ENCODE measurements at regions not wholly inside any gene's neighbourhood (a gene's known extent, or its start where the extent isn't known, plus 50 kb on each side); places are given as distances from the start of the nearest gene placed in this dataset.

GRCh38 chr18:72225958-72226357 is 318.2 kb downstream of the CBLN2 start:
- TF ChIP-seq CTCF (IDR thresholded peaks at IDR 0.05 in 4 of 5, conservative IDR thresholded peaks at IDR 0.05 in 1 of 5) (no peak), POLR2A (IDR thresholded peaks at IDR 0.05) (no peak)
